ENCODE measurements at regions not wholly inside any gene's neighbourhood (a gene's known extent, or its start where the extent isn't known, plus 50 kb on each side); places are given as distances from the start of the nearest gene placed in this dataset.

GRCh38 chr7:67550801-67551436 lies 554.3 kb downstream of the TYW1 start:
- no peak for DNase-seq (ENCODE audit: low read depth in 2 of 2)

GRCh38 chr7:67552738-67553137 lies 556.1 kb downstream of the TYW1 start:
- no peak for DNase-seq (ENCODE audit: low read depth in 2 of 2)

DNA sequence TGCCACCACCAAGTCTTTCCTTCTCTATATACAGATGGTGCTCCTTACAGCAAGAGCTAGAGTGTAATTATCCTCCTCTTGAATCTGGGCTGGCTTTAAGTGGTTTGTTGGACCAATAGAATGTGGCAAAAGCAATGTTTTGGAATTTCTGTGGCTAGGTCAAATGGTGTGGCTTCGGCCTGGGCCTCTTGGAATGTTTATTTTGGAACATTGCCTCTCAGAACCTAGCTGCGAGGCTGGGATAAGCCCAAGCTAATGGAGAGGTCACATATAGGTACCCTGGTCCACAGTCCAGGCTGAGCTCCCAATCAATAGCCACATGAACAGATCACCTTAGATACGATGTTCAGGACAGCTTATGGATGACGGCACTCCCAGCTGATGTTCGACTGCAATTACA lies 556.7 kb downstream of the TYW1 start:
- DNase-seq (ENCODE audit: low read depth in 2 of 2): no peak

DNA sequence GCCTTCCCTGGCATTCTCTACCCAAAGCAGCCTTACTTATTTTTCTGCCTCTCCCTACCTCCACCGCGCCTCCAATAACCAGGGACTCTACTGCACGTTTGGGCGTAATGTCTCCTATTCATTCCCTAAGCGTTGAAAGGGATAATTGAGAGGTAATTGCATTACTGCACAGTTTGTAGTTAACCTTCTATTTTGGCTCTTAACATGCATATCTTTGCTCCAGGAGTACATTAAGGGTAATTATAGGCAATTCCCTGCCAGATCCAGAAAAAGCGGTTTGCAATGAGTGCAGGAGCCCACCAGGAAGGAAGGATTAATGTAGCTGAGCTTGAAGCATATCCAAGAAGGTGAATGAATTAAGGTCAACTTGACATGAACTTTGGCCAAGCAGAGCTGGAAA lies 558.4 kb downstream of the TYW1 start:
- no peak for DNase-seq (ENCODE audit: low read depth in 2 of 2)

GRCh38 chr7:67564959-67565358 lies 568.3 kb downstream of the TYW1 start:
- no peak for DNase-seq (ENCODE audit: low read depth in 2 of 2)

DNA sequence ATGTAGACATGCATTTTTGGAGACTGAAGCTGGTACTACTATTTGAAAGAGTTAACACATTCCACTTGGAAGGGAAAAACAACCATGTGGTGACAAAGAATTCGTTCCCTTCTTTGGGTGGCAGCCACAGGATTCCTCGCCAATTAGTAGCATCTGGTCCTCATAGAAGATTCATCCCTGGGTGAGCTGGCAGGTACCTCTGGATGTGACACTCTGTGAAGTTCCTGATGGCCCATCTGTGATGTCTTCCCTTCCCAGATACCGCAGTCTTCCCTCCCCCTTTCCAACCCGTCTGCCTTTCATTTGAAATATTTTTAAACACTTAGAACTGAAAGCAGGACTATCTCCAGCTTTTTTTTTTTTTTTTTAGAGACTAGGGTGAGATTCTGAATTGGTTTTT lies 569.5 kb downstream of the TYW1 start:
- DNase-seq (ENCODE audit: low read depth in 2 of 2): no peak

DNA sequence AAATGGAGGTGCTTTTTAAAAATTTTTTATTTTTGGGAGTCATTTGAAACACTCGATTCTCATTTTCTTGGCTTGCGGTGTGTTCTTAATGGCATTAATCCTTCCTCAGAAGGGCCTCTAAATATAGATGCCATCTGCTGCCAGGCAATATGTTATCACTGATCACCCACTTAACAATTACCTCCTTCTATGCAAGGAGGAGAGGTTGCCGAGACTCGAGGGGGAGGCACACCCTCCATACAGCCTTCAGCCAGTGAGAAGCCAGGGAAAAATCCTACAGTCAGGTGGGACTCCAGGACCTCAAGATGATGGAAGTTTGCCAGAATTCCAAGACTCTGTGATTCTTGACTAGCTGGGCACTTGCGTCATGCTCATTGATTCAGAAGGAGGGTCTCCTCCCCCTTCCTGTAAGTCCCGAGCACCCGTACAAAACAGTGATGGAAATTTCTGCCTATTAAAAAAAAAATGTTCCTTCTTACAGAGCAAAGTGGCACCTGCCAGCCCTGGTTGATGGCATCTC lies 574.5 kb downstream of the TYW1 start:
- DNase-seq (ENCODE audit: low read depth in 2 of 2): no peak

DNA sequence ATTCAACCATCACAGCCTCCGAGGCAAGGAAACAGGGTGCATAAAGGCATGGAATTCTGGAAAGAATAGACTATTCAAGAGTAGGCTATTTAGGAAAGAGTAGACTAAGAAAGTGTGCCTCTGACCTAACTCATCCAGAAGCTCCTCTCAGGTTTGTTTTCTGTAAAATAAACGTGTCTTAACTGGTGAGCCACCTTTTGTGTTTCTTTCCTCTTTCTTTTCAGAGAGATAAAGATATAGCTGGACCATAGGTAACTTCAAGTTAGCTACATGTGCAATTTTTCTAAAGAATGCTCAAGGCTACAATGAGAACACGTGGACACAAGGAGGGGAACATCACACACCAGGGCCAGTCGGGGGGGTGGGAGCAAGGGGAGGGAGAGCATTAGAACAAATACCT lies 577.0 kb downstream of the TYW1 start:
- DNase-seq (ENCODE audit: low read depth in 2 of 2): no peak

GRCh38 chr7:67588631-67589030 lies 592.0 kb downstream of the TYW1 start:
- no peak for DNase-seq (ENCODE audit: low read depth in 2 of 2)

GRCh38 chr7:67589183-67589582 lies 592.5 kb downstream of the TYW1 start:
- DNase-seq (ENCODE audit: low read depth in 2 of 2): no peak

GRCh38 chr7:67590649-67591048 lies 594.0 kb downstream of the TYW1 start:
- DNase-seq (ENCODE audit: low read depth in 2 of 2): no peak

DNA sequence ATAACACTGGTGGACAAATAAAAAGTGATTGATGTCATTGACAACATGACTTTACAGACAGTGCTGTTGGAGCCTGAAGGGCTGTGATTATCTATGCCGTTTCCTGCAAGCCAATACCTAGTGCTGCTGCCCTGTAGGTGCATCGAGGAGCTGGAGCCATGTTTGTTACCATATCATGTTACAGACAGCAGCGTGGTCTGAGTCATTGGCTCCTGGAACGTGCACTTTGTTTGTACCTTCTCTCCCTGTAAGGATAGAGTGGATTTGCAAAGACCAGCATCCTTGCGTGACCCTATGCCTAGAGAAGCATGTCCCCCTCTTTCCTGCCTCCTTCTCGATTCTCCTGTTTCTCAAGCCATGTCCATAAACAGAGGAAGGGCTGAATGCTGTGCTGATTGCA lies 597.2 kb downstream of the TYW1 start:
- no peak for DNase-seq (ENCODE audit: low read depth in 2 of 2)

DNA sequence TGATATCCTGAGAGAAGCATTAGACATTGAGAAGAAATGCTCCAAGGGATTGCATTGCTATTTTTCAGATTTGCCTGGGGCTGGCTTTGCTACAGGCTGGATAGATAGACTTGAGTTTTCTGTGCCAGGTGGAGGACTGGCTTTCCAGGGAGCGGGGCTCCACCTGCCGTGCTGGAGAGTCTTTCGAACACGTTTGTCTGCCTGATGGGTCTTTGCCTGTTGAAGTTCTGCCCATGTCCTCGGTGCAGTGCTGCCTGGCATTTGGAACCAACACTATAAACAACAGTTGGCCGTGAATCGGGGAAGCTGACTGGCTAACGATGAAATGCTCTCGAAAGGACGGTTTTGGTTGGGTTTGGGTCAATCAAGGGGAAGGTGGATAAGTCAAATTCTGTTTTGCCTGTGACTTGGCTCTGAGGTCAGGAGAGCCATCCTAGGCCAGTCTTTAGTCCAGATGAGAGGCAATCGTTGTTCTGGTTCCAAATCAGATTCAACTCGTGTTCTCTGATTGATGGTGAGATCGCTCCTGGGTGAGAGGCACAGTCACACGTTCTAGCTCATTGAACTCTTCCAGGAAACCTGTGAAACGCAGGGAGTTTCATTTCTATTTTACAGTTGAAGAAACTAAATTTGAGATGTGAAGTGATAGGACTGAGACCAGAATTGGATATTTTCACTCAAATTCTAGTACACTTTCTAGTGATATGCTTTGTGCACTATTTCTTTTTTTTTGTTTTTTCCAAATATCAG lies 599.0 kb downstream of the TYW1 start:
- no peak for DNase-seq (ENCODE audit: low read depth in 2 of 2)

DNA sequence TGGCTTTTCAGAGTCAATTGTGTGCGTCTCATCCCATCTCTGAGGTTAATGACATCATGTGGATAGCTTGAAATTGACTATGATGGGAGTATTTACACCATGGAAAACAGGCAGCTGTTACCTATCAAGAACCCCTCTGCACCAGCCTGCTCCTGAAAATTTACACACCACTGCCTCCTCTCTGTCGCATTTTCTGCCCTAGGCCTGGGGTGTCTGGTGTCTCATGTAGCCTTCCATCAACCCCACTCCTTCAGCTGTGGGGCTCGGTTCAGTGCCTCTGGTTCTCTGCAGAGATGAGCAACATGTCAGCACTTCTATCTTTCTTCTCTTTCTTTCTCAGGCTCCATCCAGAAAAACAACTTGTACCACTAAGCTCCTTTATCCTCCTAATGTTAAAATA lies 600.5 kb downstream of the TYW1 start:
- no peak for DNase-seq (ENCODE audit: low read depth in 2 of 2)

DNA sequence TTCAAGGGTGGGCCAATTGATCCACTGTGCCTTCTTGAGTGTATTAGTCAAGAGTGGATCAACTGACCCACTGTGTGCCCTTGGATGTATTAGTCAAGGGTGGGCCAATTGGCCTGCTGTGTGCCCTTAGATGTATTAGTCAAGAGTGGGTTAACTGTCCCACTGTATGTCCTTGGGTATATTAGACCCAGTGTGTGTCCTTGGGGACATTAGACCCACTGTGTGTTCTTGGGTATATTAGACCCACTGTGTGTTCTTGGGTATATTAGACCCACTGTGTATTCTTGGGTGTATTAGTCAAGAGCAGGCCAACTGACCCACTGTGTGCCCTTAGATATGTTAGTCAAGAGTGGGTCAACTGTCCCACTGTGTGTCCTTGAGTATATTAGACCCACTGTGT lies 601.8 kb downstream of the TYW1 start:
- no peak for DNase-seq (ENCODE audit: low read depth in 2 of 2)

- DNase-seq (ENCODE audit: low read depth in 2 of 2): no peak
Observed at GRCh38 chr7:67599331-67600062, 602.9 kb downstream of the TYW1 start.

DNA sequence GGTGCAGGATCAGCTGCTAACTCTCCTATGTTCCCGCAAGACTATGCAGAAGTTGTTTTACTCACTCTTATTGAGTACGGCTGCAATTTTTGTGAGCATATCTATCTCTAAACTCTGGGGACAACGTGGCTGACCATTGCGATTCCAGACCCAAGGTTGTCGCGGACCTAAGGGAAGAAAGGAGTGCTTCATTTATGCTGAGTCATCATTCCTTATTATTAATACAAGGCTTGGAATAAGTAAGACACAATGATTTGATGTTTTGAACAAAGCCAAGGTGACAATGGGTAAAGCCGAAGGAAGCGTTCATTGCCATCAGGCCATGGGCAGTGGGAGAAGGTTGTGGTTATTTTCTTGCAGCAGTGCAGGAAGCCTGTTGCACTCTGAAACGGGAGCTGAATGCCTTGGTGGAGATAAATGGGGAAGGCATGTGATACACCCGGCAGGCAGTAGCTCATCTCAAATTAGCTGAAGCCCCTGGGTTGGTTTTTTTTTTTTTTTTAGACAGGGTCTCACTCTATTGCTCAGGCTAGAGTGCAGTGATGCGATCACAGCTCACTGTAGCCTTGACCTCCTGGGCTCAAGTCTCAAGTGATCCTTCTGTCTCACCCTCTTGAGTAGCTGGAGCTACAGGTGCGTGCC lies 605.7 kb downstream of the TYW1 start:
- no peak for DNase-seq (ENCODE audit: low read depth in 2 of 2)

DNA sequence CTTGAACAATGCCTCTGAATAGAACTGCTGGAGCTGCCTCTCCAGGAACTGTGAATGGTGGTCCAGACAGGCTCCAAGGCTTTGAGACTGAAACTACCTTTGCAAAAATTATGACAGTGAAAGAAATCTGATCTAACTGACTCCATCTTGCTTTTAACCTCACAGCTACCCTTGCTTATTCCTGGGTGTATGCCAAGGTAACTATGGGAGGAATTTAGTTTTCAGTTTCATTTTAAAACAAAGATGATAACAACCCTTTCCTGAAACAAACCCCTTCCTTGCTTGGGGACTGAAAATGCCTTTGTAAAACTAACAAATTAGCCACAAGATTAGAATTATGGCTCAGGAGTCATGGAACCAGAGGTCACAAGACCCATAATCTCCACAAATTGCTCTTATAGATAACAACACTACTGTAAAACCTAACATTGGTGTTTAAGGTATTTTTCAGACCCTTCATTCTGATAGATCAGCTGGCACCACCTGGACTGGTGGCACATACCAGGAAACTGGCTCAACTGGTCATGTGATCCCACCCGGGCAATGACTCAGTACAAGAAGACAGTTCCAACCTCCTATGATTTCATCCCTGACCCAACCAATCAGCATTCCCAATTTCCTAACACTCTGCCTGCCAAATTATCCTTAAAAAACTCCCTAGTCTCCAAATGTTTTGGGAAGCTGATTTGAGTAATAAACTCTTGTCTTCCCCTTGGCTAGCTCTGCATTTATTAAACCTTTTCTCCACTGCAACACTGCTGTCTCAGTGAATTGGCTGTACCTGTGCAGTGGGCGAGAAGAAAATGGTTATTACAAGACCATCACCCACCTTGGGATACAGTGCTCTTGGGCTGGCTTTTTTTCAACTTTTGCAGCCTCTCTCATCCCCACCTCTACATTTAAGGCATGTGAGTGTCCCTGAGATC lies 608.1 kb downstream of the TYW1 start:
- DNase-seq (ENCODE audit: low read depth in 2 of 2): no peak

GRCh38 chr7:67608806-67609205 lies 612.2 kb downstream of the TYW1 start:
- DNase-seq (ENCODE audit: low read depth in 2 of 2): no peak

GRCh38 chr7:67610897-67611296 lies 614.3 kb downstream of the TYW1 start:
- no peak for DNase-seq (ENCODE audit: low read depth in 2 of 2)

GRCh38 chr7:67614843-67615242 lies 618.2 kb downstream of the TYW1 start:
- no peak for DNase-seq (ENCODE audit: low read depth in 2 of 2)
